ENCODE measurements at regions not wholly inside any gene's neighbourhood (a gene's known extent, or its start where the extent isn't known, plus 50 kb on each side); places are given as distances from the start of the nearest gene placed in this dataset.

GRCh38 chr4:59994118-59994517, 1206.0 kb upstream of the ADGRL3 start:
- H3K9me3 ChIP-seq (ENCODE audit: low read depth, low read length), result no peaks in the 10 kb centered on the region
- H3K79me2 ChIP-seq (ENCODE audit: insufficient read depth, low read length), result no peaks in the 10 kb centered on the region
- H3K4me3 ChIP-seq (ENCODE audit: insufficient read depth, low read length), result no peak overlapping the region
- no peak overlapping the region for H2AFZ ChIP-seq (ENCODE audit: low read length)
- no peaks in the 10 kb centered on the region for H3K36me3 ChIP-seq (ENCODE audit: insufficient read depth, low read length)
- H3K4me1 ChIP-seq (ENCODE audit: insufficient read depth, low read length), result no peaks in the 10 kb centered on the region
- no peak overlapping the region for H3K4me2 ChIP-seq (ENCODE audit: insufficient read depth, low read length)
- H3K27me3 ChIP-seq (ENCODE audit: insufficient read depth, low read length), result no peaks in the 10 kb centered on the region
- no peak overlapping the region for H3K27ac ChIP-seq (ENCODE audit: low read depth, low read length)
- DNase-seq (ENCODE audit: insufficient read length, low spot score, missing footprints), result no peak
- no peak for TF ChIP-seq CTCF (IDR thresholded peaks at IDR 0.05; ENCODE audit: extremely low read depth, low read depth, low read length)
- no peaks in the 10 kb centered on the region for H4K20me1 ChIP-seq (ENCODE audit: insufficient read depth, low read length)

- no peaks in the 10 kb centered on the region for H3K9me3 ChIP-seq (ENCODE audit: low read depth, low read length)
- no peaks in the 10 kb centered on the region for H3K36me3 ChIP-seq (ENCODE audit: insufficient read depth, low read length)
- H3K4me2 ChIP-seq (ENCODE audit: insufficient read depth, low read length), result no peak overlapping the region
Measured at GRCh38 chr4:60002603-60003337, 1197.4 kb upstream of the ADGRL3 start.

GRCh38 chr4:60013464-60014184, 1186.5 kb upstream of the ADGRL3 start:
- Histone ChIP-seq H3K79me2 (ENCODE audit: insufficient read depth, low read length) (no peaks in the 10 kb centered on the region), H3K4me2 (ENCODE audit: insufficient read depth, low read length) (no peak overlapping the region), H4K20me1 (ENCODE audit: insufficient read depth, low read length) (no peaks in the 10 kb centered on the region), H3K9me3 (ENCODE audit: low read depth, low read length) (no peaks in the 10 kb centered on the region), H3K27ac (ENCODE audit: low read depth, low read length) (no peak overlapping the region), H2AFZ (ENCODE audit: low read length) (no peak overlapping the region), H3K27me3 (ENCODE audit: insufficient read depth, low read length) (no peaks in the 10 kb centered on the region), H3K4me3 (ENCODE audit: insufficient read depth, low read length) (no peak overlapping the region), H3K36me3 (ENCODE audit: insufficient read depth, low read length) (no peaks in the 10 kb centered on the region), H3K4me1 (ENCODE audit: insufficient read depth, low read length) (no peaks in the 10 kb centered on the region)
- no peak for TF ChIP-seq CTCF (IDR thresholded peaks at IDR 0.05; ENCODE audit: extremely low read depth, low read depth, low read length)
- DNase-seq (ENCODE audit: insufficient read length, low spot score, missing footprints), result no peak

More at GRCh38 chr4:60002603-60003337, 1197.4 kb upstream of the ADGRL3 start:
- Histone ChIP-seq H3K79me2 (ENCODE audit: insufficient read depth, low read length) (no peaks in the 10 kb centered on the region), H3K27me3 (ENCODE audit: insufficient read depth, low read length) (no peaks in the 10 kb centered on the region), H2AFZ (ENCODE audit: low read length) (no peak overlapping the region), H3K4me1 (ENCODE audit: insufficient read depth, low read length) (no peaks in the 10 kb centered on the region), H3K27ac (ENCODE audit: low read depth, low read length) (no peak overlapping the region), H3K4me3 (ENCODE audit: insufficient read depth, low read length) (no peak overlapping the region), H4K20me1 (ENCODE audit: insufficient read depth, low read length) (no peaks in the 10 kb centered on the region)
- TF ChIP-seq CTCF (IDR thresholded peaks at IDR 0.05; ENCODE audit: extremely low read depth, low read depth, low read length), result no peak
- no peak for DNase-seq (ENCODE audit: insufficient read length, low spot score, missing footprints)

GRCh38 chr4:60016971-60017370, 1183.2 kb upstream of the ADGRL3 start:
- DNase-seq (ENCODE audit: insufficient read length, low spot score, missing footprints), result no peak
- H3K36me3 ChIP-seq (ENCODE audit: insufficient read depth, low read length), result no peaks in the 10 kb centered on the region
- TF ChIP-seq CTCF (IDR thresholded peaks at IDR 0.05; ENCODE audit: extremely low read depth, low read depth, low read length), result no peak

More at GRCh38 chr4:60016971-60017370, 1183.2 kb upstream of the ADGRL3 start:
- peaks cover 4% of the 10 kb centered on the region for H3K9me3 ChIP-seq (ENCODE audit: low read depth, low read length)
- no peak overlapping the region for H2AFZ ChIP-seq (ENCODE audit: low read length)
- no peaks in the 10 kb centered on the region for H3K27me3 ChIP-seq (ENCODE audit: insufficient read depth, low read length)
- no peaks in the 10 kb centered on the region for H3K79me2 ChIP-seq (ENCODE audit: insufficient read depth, low read length)
- no peaks in the 10 kb centered on the region for H4K20me1 ChIP-seq (ENCODE audit: insufficient read depth, low read length)
- no peak overlapping the region for H3K4me3 ChIP-seq (ENCODE audit: insufficient read depth, low read length)
- no peaks in the 10 kb centered on the region for H3K4me1 ChIP-seq (ENCODE audit: insufficient read depth, low read length)
- no peak overlapping the region for H3K27ac ChIP-seq (ENCODE audit: low read depth, low read length)
- no peak overlapping the region for H3K4me2 ChIP-seq (ENCODE audit: insufficient read depth, low read length)

All from osteoblast (primary cell).